GM18858 (cell line): ENCODE measurements at regions not wholly inside any gene's neighbourhood (a gene's known extent, or its start where the extent isn't known, plus 50 kb on each side); places are given as distances from the start of the nearest gene placed in this dataset.
"Not testable (repeated sequence)": the region's sequence is repeated elsewhere in the genome, so short reads cannot be mapped to it uniquely, and the experiment has no call there.

Experiments used
- ATAC-seq: cut with Tn5 transposase; IDR thresholded peaks from one replicate; pipeline ENCODE4 v1.9.1; 2021; ENCODE audit not compliant: unreplicated experiment

- ATAC-seq, result no peak
Observed at GRCh38 chrX:66914080-66914479, 275.2 kb upstream of the EDA2R start.

DNA sequence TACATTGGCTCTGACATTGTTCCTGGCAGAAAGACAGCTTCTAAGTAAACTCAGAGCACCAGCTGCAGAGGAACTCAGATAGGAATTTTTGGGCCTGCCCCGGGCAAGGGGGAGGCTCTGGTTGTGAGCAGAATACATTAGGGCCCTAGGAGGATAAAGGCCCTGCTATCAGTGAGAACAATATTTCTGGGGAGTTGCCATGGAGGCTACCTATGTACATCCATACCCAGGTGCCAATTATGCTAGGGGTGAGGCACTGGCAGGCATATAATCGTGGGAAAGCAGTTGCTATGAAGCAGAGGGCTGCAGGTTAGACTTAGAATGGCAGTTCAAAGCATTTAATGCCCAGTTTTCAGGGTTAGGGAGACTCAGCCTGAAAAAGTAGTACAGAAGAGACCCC is 273.5 kb upstream of the EDA2R start:
- ATAC-seq, result no peak

DNA sequence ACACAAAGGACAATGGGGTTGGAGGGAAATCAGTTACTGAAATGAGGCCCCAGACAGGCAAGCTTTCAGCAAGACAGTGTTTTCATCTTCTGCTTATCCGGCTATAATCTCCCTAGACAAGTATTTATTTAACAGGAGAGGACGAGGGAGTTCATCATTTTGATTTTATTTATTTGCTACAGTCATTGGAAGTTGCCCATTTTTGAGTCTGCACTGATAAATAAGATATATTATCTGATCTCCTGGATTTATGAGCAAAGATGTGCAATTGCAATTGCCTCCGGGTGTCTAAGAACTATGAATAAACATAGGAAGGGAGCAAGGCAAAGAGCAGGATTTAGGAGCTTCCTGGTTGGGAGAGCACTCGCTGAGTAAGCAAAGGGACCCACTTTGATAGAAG is 263.2 kb upstream of the EDA2R start:
- no peak for ATAC-seq

DNA sequence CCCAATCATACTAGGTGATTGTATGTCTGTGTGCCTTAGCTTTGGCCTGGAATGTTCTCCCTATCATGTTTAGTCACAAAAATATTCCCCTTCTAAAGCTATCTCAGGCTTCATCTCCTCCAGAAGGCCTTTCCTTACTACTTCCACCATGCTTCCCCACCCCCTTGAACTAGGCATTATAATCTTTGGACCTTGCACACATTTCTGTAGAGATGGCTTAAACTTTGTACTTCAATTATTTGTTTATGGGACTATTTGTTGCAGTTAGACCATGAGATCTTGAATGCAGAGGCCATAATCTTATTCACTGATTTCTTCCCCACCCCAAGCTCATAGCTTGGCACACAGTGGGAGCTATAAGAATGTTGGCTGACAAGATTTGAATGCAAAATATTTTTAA is 262.0 kb upstream of the EDA2R start:
- ATAC-seq, result no peak

DNA sequence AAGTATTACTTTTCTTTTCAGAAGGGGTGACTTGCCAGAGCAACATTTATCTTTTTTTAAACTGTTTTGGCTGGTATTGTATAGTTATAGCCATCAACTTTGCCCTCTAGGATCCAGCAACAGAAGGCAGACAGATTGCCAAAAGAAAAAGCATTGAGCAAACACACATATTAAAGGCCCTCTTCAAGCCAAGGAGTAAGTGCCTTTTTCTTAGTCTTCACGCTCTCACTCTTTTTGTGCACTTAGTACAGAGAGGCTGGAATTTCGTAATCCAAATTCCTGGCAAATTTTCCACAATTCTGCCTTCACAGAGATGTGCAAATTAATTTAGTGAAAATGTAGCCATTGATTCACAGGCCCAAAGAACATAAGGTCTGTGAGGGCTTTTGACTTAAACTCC is 253.1 kb upstream of the EDA2R start:
- ATAC-seq, result no peak

GRCh38 chrX:66889418-66889817 is 250.5 kb upstream of the EDA2R start:
- ATAC-seq, result no peak

DNA sequence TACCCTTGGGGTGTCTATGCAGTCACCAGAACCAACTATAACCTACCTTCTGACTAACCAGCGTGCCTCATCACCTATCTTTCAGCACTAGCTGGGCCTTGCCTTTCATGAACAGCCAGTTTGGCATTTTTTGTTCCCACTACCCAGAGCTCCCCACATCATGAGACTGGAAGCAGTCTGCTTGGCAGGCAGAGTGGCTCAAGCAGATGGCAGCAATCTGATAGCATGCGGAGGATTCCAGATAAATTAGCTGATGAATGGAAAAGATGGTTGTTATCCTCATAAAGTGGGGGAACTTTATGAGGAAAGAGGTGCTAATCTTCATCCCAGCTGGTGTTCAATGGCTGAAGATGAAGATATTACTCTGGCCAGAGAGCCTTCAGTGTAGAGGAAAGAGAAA is 243.2 kb upstream of the EDA2R start:
- no peak for ATAC-seq

GRCh38 chrX:66876776-66877175 is 237.9 kb upstream of the EDA2R start:
- no peak for ATAC-seq

- ATAC-seq, result no peak
Observed at GRCh38 chrX:66872771-66873170, 233.9 kb upstream of the EDA2R start.

DNA sequence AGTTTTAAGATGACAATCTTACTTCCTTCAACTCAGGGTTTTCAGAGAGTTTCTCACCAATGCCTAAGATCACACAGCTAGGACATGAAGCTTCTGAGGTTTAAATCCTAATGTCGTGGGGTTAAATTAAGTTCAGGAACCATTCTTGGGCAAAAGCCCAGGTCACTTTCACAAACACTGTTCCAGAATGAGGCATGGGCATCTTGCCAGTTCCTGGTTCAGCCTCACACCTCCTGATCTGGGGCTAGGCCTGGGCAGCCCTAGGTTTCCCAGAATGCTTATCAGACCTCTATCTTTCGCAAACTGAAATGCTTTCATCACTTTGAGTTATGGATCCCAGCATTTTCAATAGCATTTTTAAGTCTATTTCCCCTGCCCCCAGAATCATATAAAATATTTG is 224.8 kb upstream of the EDA2R start:
- ATAC-seq, result no peak

DNA sequence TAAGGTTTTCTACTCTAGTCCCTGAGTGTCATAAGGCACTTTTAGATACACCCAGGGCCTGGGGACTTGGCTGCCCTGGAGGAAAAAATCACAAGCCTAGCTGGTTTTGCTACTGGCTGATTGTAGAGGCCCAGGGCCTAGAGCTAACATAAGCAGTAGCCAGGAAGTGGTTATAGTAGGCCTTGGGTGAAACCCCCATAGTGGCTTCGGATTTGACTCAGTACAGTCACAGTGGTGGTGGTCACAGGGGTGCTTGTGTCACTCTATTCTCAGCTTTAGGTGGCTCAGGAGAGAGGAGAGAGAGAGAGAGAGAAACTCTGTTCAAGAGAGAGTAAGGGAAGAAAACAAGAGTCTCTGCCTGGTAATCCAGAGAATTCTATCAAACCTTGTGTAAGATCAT is 194.5 kb upstream of the EDA2R start:
- peak; percentile 100 for ATAC-seq

- no peak for ATAC-seq
Observed at GRCh38 chrX:66815227-66815626, 176.3 kb upstream of the EDA2R start.

- not testable (repeated sequence) for ATAC-seq
Observed at GRCh38 chrX:66794514-66794913, 155.6 kb upstream of the EDA2R start.

GRCh38 chrX:66766318-66766717 is 127.4 kb upstream of the EDA2R start:
- no peak for ATAC-seq

DNA sequence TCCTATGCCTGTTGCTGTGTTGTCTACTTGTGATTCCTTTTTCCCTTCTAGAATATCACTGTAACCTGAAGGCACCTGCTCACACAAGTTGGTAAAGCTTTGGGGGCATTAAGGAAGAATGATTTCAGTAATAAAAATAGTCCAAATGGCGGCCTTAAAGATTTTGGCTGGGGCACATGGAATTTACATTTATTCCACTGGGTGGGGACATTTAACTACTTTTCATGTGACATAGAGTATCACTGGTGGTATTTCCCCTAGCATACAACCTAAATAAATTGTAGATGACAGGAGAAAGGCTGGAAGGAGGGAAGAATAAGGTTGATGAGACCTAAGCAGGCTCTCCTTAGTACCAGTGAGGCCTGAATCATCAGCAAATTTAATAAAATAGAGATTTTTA is 121.8 kb upstream of the EDA2R start:
- no peak for ATAC-seq

- ATAC-seq, result peak; percentile 64
Observed at GRCh38 chrX:66756717-66757116, 117.8 kb upstream of the EDA2R start.

DNA sequence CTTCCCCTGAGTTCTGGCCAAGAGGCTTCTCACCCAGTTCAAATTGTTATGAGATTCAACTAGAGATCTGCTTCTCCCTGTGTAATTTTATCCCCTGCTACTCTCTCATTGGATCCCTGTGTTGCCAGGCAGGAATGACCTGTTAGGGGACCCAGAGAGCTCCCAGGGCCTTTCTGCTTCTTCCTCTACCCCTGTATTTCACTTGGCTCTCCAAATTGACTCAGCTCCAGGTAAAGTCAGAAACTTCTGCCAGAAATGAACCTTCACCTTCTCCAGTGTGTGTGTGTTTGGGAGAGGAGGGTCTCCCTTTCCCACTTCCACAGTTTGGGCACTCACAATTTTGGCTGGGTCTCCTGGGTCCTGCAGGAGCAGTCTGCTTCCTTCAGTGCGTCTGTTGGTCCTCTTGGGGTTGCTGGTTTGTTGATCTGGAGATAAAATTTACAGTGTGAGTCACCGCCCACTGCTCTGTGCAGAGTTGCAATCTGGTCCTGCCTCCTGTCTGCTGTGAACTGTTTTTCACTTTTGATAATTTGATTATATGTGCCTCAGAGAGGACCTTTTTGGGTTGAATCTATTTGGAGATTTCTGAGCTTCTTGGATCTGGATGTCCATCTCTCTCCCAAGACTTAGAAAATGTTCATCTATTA is 112.4 kb upstream of the EDA2R start:
- ATAC-seq, result no peak

DNA sequence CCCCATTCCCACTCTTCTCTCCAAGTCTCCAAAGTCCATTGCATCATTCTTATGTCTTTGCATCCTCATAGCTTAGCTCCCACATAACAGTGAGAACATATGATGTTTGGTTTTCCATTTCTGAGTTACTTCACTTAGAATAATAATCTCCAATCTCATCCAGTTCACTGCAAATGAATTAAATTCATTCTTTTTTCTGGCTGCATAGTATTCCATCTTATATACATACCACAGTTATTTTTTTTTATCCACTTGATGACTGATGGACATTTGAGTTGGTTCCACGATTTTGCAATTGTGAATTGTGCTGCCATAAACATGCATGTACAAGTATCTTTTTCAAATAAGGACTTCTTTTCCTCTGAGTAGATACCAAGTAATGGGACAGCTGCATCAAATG is 105.6 kb upstream of the EDA2R start:
- ATAC-seq, result not testable (repeated sequence)

DNA sequence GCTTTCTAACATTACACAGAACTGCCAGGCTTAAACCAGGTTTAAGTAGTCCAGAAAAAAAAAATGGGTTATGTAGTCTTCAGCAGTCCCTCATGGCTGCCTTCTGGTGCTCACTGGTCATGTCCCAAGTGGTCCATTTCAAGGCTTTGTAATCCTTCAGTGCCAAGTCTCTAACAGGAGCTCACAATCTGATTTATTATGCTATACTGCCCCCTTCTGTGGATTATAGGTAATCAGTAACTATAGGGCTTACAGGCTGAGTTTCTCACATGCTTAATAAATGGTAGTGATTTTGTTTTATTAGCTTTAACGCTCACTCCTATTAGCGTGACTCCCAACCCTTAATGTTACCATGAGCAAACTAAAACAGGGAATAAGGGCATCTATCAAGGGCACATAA is 92.5 kb upstream of the EDA2R start:
- peak; percentile 73 for ATAC-seq

- no peak for ATAC-seq
Observed at GRCh38 chrX:66728818-66729271, 90.0 kb upstream of the EDA2R start.

GRCh38 chrX:66717926-66718325 is 79.0 kb upstream of the EDA2R start:
- no peak for ATAC-seq

DNA sequence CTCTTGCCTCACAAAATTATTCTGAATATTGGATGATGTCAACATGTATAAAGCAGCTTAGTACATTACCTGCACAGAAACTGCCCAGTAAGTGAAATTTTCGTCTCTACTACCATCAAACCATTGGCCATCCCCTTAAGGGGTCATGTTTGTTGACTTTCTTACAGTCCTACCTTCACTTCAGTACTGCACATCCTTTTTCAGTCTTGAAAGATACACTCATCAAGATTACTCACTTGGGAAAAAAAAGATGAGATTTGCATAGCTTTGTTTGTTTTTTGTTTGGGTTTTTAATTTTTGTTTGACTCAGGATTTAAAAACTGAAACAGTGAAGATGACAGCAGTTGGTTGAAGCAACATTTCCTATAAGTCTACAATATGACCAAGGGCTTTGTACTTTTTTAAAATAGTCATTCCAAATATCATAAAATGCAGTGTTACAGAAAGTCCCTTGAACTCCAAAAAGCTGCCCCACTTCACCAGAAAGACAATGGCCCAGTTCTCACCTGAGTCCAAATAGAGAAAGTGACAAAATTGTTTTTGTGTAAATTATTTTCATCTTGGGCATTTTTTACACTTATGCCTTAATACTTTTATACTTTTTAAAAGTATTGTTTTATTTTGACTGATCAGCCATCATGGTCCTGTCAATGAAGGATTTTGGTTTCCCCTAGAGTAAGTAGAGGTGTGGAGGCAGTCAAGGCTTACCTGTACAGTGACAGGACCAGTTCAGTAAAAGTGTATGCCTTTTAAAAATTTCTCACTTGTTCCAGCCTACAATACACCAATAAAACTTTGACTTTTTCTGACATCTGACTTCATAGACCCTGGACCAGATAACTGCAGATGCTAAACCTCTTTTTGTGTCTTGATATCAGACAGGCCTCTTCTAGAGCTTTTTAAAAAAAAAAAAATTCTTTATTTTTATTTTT is 59.7 kb upstream of the EDA2R start:
- no peak for ATAC-seq
